HL-60 (cell line): ENCODE measurements at regions not wholly inside any gene's neighbourhood (a gene's known extent, or its start where the extent isn't known, plus 50 kb on each side); places are given as distances from the start of the nearest gene placed in this dataset.

ENCODE experiments used
- TF ChIP-seq, protein P1 (sequence below): IDR thresholded peaks from one replicate; pipeline ENCODE4 v1.5.1; 2011; ENCODE audit warnings: low read length, control low read depth, inconsistent platforms; ENCODE audit not compliant: insufficient read depth
- TF ChIP-seq, protein P2 (sequence below): IDR thresholded peaks from 2 replicates; pipeline ENCODE4 v1.6.1; 2012; ENCODE audit warnings: low read depth; ENCODE audit not compliant: insufficient replicate concordance

DNA sequence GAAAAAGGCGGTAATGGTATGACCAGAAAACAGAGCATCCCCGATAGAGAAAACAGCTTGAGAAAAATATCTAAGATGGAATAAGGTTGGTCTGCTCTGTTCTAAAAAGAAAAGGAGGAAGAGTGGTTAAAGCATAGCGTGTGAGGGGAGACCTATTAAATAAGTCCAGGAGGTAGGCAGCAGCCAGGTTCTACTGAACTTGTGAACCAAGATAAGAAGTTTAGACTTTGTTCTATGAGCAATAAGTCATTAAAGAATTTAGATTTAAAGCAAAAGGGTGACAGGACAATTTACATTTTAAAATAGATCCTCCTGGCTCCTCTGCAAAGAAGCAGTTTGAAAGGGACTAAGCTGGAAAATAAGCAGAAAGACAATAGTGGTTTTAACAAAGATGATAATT lies 81.3 kb upstream of the COX7C start:
- TF ChIP-seq, protein P1, sequence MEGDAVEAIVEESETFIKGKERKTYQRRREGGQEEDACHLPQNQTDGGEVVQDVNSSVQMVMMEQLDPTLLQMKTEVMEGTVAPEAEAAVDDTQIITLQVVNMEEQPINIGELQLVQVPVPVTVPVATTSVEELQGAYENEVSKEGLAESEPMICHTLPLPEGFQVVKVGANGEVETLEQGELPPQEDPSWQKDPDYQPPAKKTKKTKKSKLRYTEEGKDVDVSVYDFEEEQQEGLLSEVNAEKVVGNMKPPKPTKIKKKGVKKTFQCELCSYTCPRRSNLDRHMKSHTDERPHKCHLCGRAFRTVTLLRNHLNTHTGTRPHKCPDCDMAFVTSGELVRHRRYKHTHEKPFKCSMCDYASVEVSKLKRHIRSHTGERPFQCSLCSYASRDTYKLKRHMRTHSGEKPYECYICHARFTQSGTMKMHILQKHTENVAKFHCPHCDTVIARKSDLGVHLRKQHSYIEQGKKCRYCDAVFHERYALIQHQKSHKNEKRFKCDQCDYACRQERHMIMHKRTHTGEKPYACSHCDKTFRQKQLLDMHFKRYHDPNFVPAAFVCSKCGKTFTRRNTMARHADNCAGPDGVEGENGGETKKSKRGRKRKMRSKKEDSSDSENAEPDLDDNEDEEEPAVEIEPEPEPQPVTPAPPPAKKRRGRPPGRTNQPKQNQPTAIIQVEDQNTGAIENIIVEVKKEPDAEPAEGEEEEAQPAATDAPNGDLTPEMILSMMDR, result no peak
- TF ChIP-seq, protein P2, sequence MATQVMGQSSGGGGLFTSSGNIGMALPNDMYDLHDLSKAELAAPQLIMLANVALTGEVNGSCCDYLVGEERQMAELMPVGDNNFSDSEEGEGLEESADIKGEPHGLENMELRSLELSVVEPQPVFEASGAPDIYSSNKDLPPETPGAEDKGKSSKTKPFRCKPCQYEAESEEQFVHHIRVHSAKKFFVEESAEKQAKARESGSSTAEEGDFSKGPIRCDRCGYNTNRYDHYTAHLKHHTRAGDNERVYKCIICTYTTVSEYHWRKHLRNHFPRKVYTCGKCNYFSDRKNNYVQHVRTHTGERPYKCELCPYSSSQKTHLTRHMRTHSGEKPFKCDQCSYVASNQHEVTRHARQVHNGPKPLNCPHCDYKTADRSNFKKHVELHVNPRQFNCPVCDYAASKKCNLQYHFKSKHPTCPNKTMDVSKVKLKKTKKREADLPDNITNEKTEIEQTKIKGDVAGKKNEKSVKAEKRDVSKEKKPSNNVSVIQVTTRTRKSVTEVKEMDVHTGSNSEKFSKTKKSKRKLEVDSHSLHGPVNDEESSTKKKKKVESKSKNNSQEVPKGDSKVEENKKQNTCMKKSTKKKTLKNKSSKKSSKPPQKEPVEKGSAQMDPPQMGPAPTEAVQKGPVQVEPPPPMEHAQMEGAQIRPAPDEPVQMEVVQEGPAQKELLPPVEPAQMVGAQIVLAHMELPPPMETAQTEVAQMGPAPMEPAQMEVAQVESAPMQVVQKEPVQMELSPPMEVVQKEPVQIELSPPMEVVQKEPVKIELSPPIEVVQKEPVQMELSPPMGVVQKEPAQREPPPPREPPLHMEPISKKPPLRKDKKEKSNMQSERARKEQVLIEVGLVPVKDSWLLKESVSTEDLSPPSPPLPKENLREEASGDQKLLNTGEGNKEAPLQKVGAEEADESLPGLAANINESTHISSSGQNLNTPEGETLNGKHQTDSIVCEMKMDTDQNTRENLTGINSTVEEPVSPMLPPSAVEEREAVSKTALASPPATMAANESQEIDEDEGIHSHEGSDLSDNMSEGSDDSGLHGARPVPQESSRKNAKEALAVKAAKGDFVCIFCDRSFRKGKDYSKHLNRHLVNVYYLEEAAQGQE, result no peak
